Retina (tissue), 1 donor: ENCODE measurements at regions not wholly inside any gene's neighbourhood (a gene's known extent, or its start where the extent isn't known, plus 50 kb on each side); places are given as distances from the start of the nearest gene placed in this dataset.

Source experiments
- DNase-seq: peaks from one replicate; pipeline ENCODE4 v3.0.0-alpha.2; 2016

DNA sequence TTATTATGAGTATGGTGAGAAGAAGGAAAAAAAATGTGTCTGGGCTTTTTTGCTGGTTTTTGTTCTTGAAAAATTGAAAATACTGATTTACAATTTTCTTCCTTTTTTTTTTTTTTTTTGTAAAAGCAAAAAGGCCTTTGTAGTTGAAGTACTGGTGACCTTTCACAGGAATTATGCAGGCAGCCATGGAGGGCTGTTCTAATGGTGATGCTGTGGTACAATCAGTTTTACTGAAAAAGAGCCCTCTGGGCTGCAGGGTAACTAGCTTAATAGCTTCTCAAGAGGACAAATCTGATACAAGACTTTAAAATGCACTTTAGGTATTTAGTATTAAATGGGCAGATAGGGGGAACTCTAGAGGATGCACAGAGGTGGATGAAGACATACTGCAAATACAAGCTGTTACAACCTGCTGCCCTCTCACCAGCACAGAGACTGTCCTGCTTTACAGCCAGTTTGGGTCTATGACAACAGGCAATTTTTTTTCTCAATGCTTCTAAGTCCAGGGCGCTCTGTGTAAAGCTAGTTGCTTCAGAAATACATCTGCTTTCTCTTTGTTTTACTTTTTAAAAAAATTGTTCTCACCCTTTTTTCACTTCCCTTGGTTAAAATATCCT lies 61.6 kb upstream of the HS3ST5 start:
- peak; percentile 2 for DNase-seq

DNA sequence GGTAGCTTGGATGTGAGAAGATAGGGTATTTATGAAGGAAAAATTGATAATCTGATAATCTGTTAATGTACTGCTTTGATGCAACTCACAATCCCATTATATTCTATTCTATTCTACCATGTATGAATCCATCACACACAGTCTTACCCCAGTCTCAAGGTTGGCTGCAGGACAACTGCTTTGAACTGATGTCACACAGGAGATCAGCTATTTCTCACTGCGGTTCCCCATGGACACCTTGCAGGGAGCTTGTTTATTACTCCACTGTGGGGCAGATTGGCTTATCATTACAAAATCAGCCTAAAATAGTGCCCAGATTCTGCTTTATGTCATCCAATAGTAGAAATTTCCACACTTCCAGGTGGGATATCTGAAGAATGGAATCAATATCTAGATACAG lies 61.0 kb upstream of the HS3ST5 start:
- DNase-seq: no peak

DNA sequence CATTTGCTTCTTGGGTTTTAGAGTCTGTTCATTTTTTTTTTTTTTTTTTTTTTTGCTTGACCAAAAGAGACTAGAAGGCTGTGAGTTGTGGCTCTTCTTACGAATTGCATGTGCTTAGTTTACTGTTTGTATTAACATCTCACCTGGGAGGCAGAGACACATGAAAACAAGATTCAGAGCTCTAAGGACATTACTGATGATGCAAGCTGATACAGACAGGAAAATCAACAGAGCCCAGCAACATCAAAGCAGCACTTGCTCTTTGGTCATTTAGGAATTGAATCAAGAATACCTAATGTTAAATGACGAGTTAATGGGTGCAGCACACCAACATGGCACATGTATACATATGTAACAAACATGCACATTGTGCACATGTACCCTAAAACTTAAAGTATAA lies 55.7 kb upstream of the HS3ST5 start:
- no peak for DNase-seq
